ENCODE measurements at regions not wholly inside any gene's neighbourhood (a gene's known extent, or its start where the extent isn't known, plus 50 kb on each side); places are given as distances from the start of the nearest gene placed in this dataset.

DNA sequence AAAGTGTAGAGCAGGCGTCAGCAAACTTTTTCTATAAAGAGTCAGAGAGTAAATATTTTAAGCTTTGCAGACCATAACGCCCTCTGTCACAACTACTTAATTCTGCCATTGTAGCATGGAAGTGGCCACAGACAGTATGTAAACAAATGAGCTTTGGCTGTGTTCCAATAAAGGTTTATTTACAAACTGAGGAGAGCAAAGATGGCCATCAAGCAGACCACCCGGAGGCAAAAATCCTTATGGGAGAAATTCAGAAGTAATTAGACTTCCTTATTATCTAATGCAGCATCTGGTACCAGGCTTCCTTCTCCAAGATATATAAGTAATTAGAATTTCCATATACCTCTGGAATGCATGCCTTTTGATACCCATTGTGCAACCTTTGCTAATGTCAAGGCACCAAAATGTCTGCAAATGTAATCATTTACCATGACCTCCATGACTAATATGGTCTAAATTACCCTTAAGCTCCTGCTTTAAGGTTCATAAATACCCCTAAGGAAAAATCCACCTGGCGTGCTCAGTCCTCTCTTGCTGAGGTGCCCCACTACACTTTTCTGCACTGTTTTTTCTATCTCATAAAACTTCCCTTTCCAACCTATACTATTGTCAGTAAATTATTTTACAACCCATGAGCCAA is 377.8 kb downstream of the MATN1 start:
- DNase-seq: no peak

- no peak for DNase-seq
These were observed 379.8 kb downstream of the MATN1 start for GRCh38 chr1:30343562-30343961.

- DNase-seq: no peak
These were observed 380.7 kb downstream of the MATN1 start for GRCh38 chr1:30342535-30343141.

GRCh38 chr1:30340934-30341333 is 382.5 kb downstream of the MATN1 start:
- DNase-seq: no peak

DNA sequence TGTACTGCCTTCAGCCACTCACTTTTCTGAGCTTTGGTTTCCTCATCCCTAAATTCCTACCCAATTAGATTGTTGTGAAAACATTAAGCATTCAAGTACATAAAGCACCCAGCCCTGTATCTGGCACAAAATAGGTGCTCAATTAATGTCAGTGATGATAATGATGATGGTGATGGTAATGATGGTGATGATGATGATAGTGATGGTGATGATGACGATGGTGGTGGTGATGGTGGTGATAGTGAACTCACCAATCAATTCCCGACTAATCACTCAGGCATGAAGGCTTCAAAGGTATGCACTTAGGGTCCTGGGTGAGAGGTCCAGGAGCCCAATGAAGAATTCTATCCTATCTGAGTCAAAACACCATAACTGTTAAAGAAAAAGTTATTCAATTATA is 383.5 kb downstream of the MATN1 start:
- DNase-seq: no peak

GRCh38 chr1:30338765-30339164 is 384.6 kb downstream of the MATN1 start:
- no peak for DNase-seq

- DNase-seq: no peak
These were observed 386.1 kb downstream of the MATN1 start for GRCh38 chr1:30337324-30337620.

- no peak for DNase-seq
These were observed 386.6 kb downstream of the MATN1 start for GRCh38 chr1:30336550-30337323.

DNA sequence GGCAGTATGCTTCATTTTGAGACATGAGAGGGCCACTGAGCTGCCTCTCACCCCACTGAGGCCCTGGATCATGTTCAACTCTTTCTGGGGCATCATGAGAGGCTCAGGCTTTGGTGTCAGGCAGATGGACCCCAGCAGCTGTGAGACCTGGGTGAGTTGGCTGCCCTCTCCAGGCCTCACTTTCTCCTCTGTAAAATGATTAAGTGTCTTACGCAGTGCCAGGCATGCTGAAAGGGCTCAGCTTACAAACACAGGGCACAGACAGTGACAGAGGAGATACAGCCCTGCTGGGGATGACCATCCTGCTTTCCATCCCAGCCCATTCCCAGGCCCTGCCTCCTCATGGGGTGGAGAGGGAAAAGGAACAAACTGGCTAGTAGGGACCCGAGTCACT is 387.4 kb downstream of the MATN1 start:
- no peak for DNase-seq

DNA sequence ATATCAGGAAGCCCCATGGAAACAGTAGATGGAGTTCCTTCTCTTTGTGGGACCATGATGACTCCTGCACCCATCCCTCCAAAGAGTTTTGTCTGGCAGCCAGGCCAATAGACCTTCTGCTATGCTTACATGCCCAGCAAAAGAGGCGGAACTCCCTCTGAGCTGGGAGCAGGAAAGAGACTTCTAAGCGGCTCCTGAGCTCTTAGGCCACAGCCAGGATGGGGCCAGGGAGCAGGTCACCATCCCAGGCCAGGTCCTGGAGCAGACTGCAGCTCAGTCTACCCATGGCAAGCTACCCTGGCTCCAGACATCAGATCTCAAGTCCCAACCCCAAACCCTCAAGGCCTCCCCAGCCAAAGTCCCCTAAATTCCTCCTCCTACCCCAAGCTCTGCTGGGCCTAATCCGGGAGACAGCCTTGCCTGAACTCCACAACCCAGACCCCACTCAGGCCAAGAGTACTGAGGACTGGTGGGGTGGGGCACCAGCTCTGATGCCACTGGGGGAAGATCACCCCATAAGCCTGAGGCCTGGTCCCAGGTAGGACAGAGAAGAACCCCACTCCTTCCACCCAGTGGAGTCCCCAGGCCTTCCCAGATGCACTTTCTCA is 387.9 kb downstream of the MATN1 start:
- no peak for DNase-seq

DNA sequence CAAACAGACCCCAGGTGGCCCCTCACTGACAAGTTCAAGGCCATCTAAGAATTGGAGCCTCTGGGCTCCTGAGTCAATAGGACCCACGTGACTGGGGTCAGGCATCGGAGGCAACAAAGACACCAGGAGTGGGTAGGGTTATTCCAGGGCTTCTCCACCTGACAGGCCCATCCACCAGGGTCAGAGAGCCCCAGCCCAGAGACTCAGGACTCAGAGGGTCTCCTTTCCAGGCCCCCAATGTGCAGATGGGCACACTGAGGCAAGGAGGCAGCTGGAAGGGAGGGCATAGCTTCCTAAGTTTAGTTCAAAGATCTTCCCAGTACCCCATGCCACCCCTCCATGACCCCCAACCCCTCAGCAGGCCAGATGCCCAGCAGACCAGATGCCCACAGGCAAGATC is 388.6 kb downstream of the MATN1 start:
- DNase-seq: no peak

GRCh38 chr1:30332116-30333094 is 391.0 kb downstream of the MATN1 start:
- no peak for DNase-seq

- DNase-seq: no peak
These were observed 391.8 kb downstream of the MATN1 start for GRCh38 chr1:30331415-30332065.

DNA sequence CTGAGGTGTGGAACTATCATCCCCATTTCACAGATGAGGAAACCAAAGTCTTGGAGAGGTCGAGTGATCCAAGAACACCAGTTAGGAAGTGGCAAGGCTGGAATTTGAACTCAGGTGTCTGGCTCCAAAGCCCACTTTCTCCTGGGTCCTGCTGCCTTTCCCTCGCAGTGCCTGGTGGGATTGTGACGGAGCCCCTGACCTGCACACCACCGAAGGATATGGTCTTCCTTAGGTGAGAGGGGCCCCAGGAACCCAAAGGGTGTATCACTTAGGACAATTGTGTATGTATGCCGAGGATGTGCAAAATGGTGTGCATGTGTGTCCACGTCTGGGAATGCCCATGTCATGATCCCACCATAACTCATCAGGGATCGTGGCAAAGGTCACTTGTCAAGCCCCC is 392.7 kb downstream of the MATN1 start:
- no peak for DNase-seq

DNA sequence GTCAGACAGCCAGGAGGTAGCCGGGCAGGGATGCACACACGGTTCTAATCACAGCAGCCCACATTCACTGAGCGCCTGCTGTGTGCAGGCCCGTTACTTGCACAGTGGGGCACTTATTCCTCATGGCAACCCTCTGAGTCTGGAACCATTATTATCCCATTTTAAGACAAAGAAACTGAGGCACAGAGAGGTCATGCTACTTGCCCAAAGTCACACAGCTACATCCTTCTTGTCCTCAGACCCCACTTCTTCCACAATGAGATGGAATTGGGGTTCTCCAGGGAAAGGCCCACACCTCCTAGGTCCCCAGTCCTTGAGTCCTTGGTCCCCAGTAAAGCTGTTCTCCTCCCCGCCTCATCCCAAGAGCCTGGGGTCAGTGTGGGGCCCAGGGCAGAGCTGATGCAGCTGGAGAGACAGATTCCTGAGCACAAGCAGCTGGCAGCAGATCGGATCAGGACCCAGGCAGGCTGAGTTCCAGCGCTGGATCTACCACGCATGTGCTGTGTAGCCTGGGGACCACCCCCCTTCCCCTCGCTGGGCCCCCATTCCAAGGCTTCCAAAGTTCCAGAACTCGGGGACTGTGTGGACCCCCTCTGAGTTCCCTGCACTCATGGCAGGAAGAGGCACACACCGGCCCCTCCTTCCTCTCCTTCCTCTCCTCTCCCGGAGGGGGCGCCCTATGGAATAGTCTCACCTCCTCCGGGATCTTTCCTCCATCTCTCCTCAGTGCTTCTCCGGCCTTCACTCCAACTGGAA is 393.4 kb downstream of the MATN1 start:
- DNase-seq: no peak

GRCh38 chr1:30329263-30329753 is 394.1 kb downstream of the MATN1 start:
- DNase-seq: no peak

- DNase-seq: no peak
These were observed 394.8 kb downstream of the MATN1 start for GRCh38 chr1:30328401-30329262.

DNA sequence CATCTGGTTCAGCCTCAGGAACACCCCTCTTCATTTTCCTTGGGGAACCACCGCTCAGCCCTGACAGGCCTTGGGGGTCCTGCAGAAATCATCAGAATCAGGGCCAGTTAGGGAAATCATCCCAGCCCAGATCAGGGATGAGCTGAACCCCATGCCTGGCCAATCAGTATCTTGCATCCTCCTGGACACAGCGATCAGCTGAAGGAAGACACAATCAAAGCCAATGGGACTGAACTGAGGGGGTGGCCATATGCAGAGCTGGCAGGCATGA is 395.4 kb downstream of the MATN1 start:
- DNase-seq: no peak

DNA sequence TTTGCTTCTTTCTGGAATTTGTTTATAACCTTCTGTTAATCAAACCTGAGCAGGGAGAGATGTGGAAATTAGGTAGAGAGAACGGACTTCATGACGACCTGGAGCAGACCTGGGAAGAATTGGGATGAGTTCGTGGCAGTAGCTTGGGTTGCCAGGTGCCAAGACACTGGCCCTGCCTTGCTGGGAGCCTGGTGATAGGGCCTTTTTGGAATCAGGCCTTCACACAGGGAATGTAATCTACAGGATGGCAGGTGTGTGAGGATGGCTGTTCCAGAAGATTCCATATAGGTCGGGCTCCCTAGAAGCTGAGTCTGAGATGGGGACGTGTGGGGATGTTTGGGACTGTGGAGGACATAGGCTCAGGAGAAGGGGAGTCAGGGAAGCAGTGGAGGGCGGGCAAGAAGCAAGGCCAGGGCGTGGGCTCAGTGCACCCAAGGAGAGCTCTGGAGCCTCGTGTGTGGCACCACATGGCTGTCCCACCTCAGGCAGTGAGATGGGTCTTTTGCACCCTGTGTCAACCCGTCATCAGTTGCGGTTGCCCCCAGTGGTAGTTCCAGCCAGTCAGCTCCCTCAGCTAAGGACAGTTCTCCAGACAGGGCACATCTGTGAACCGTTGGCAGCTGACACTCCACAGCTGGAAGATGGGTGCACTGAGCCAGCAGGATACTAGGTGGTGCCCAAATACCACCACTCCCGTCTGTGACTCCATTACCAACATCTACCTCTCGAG is 395.9 kb downstream of the MATN1 start:
- DNase-seq: no peak

- DNase-seq: no peak
These were observed 397.4 kb downstream of the MATN1 start for GRCh38 chr1:30325999-30326398.
